HEK293 (cell line): ENCODE measurements at regions not wholly inside any gene's neighbourhood (a gene's known extent, or its start where the extent isn't known, plus 50 kb on each side); places are given as distances from the start of the nearest gene placed in this dataset.

Source experiments
- CTCF ChIA-PET: fragments of 350-600 bp; formaldehyde crosslinking; extraction: SDS; loops from one replicate; lab custom pipeline; 2021; ENCODE audit warnings: antibody characterized with exemption; lab: Yijun Ruan, JAX
- POLR2A ChIA-PET: fragments of 300-600 bp; formaldehyde crosslinking; extraction: SDS; loops from one replicate; lab custom pipeline; 2020; ENCODE audit warnings: antibody characterized with exemption, inconsistent platforms; lab: Yijun Ruan, JAX
- H3K27ac ChIP-seq: fragments of 200-500 bp; sonication (Bioruptor generic); 2 replicates; pipeline ENCODE4 v1.5.1; 2014; ENCODE audit warnings: low read depth, low read length, control low read depth, inconsistent platforms; ENCODE audit errors: extremely low read depth
- H3K36me3 ChIP-seq, 2 experiments: fragments of 200-500 bp in 1 of 2; sonication (Bioruptor generic) in 1 of 2; 1 replicate in 1 of 2; 2 replicates in 1 of 2; pipeline ENCODE4 v1.5.1; 2014 to 2017; ENCODE audit warnings: inconsistent platforms in 2 of 2, low read length in 2 of 2; ENCODE audit not compliant: control insufficient read depth in 2 of 2, insufficient read depth in 1 of 2
- H3K4me1 ChIP-seq: fragments of 200-500 bp; sonication (Bioruptor generic); 2 replicates; pipeline ENCODE4 v1.5.1; 2014; ENCODE audit warnings: mild to moderate bottlenecking, low read length, inconsistent platforms; ENCODE audit not compliant: control insufficient read depth, insufficient read depth
- H3K4me3 ChIP-seq: 2 replicates; pipeline ENCODE4 v1.5.1; 2011; ENCODE audit warnings: low read depth, mild to moderate bottlenecking, control low read depth, low read length, moderate library complexity
- H3K9me3 ChIP-seq: fragments of 200-500 bp; sonication (Bioruptor generic); 2 replicates; pipeline ENCODE4 v1.5.1; 2014; ENCODE audit warnings: low read depth, low read length, inconsistent platforms; ENCODE audit not compliant: control insufficient read depth, insufficient read depth
- GLIS2 ChIP-seq: fragments of 450-650 bp; formaldehyde crosslinking; IDR thresholded peaks from 2 replicates; pipeline ENCODE4 v1.5.1; 2016; ENCODE audit warnings: missing biosample characterization, missing genetic modification characterization
- HOXC10 ChIP-seq: sonication (generic); formaldehyde crosslinking; IDR thresholded peaks from 2 replicates; pipeline ENCODE4 v1.8.1; 2023; ENCODE audit warnings: mild to moderate bottlenecking, missing genetic modification reagents
- SETDB1 ChIP-seq: IDR thresholded peaks from one replicate; pipeline ENCODE4 v1.6.1; 2017; ENCODE audit warnings: mild to moderate bottlenecking, low read length, moderate library complexity, mixed read lengths; ENCODE audit not compliant: insufficient read length
- ZNF214 ChIP-seq: fragments of 450-650 bp; formaldehyde crosslinking; IDR thresholded peaks from 2 replicates; pipeline ENCODE4 v1.5.1; 2017; ENCODE audit warnings: missing biosample characterization, mild to moderate bottlenecking, missing genetic modification characterization, borderline replicate concordance
- ZNF266 ChIP-seq: fragments of 450-650 bp; formaldehyde crosslinking; IDR thresholded peaks from 2 replicates; pipeline ENCODE4 v1.5.1; 2016; ENCODE audit warnings: missing biosample characterization, missing genetic modification characterization, low read depth
- ZNF274 ChIP-seq, 2 experiments: fragments of 200-500 bp in 1 of 2; fragments of 450-650 bp in 1 of 2; sonication (Bioruptor generic) in 1 of 2; formaldehyde crosslinking in 1 of 2; IDR thresholded peaks; 2 replicates each; pipeline versions ENCODE4 v1.5.1 to v1.6.1; 2014 to 2016; ENCODE audit warnings: borderline replicate concordance in 1 of 2, inconsistent platforms in 1 of 2, low read length in 1 of 2, missing biosample characterization in 1 of 2, missing genetic modification characterization in 1 of 2
- ZNF302 ChIP-seq: fragments of 450-650 bp; formaldehyde crosslinking; IDR thresholded peaks from 2 replicates; pipeline ENCODE4 v1.5.1; 2016; ENCODE audit warnings: missing biosample characterization, missing genetic modification characterization, low read depth
- ZNF366 ChIP-seq: fragments of 450-650 bp; formaldehyde crosslinking; conservative IDR thresholded peaks from 2 replicates; pipeline ENCODE4 v1.5.1; 2016; ENCODE audit warnings: missing biosample characterization, missing genetic modification characterization
- ZNF664 ChIP-seq: fragments of 450-650 bp; formaldehyde crosslinking; IDR thresholded peaks from 2 replicates; pipeline ENCODE4 v1.5.1; 2016; ENCODE audit warnings: missing biosample characterization, missing genetic modification characterization
- ZNF670 ChIP-seq: fragments of 450-650 bp; formaldehyde crosslinking; IDR thresholded peaks from 2 replicates; pipeline ENCODE4 v1.5.1; 2016; ENCODE audit warnings: missing biosample characterization, missing genetic modification characterization, low read depth
- ZNF76 ChIP-seq: fragments of 450-650 bp; formaldehyde crosslinking; IDR thresholded peaks from 2 replicates; pipeline ENCODE4; 2016; ENCODE audit warnings: low read depth, missing biosample characterization, missing genetic modification characterization, borderline replicate concordance
- ZNF791 ChIP-seq: fragments of 450-650 bp; formaldehyde crosslinking; IDR thresholded peaks from 2 replicates; pipeline ENCODE4 v1.5.1; 2016; ENCODE audit warnings: missing biosample characterization, missing genetic modification characterization
- TF ChIP-seq, protein P1 (sequence below): fragments of 450-650 bp; formaldehyde crosslinking; IDR thresholded peaks from 2 replicates; pipeline ENCODE4 v1.5.1; 2017; ENCODE audit warnings: missing biosample characterization, missing genetic modification characterization
- TF ChIP-seq, protein P2 (sequence below): fragments of 450-650 bp; formaldehyde crosslinking; IDR thresholded peaks from 2 replicates; pipeline ENCODE4 v1.5.1; 2016; ENCODE audit warnings: missing biosample characterization, missing genetic modification characterization, borderline replicate concordance
- TF ChIP-seq, protein P3 (sequence below): fragments of 450-650 bp; formaldehyde crosslinking; IDR thresholded peaks from 2 replicates; pipeline ENCODE4 v1.5.1; 2017; ENCODE audit warnings: missing biosample characterization, missing genetic modification characterization

DNA sequence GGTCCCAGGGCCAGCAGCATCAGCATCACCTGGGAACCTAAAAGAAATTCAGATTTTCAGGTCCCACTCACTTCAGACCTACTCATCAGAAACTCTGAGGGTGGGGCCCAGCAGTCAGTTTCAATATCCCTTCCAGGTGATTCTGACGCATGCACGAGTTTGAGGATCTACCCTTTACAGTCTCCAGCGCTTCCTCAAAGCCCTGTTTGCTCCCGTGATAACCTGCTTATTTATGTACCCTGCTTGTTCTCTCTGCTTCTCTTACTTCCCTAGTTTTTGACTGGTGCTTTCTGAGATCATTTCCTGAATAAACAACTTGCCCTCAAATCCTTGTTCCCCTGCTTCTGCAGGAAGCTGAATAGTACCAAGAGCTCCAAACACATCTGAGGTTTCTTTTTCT is 245.3 kb downstream of the ZNF621 start:
- TF ChIP-seq HOXC10 (CRISPR knock-in tag) = no peak
- TF ChIP-seq, protein P1, sequence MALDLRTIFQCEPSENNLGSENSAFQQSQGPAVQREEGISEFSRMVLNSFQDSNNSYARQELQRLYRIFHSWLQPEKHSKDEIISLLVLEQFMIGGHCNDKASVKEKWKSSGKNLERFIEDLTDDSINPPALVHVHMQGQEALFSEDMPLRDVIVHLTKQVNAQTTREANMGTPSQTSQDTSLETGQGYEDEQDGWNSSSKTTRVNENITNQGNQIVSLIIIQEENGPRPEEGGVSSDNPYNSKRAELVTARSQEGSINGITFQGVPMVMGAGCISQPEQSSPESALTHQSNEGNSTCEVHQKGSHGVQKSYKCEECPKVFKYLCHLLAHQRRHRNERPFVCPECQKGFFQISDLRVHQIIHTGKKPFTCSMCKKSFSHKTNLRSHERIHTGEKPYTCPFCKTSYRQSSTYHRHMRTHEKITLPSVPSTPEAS (tag by site-specific recombination) = no peak
- no peak for TF ChIP-seq ZNF366
- H3K9me3 ChIP-seq = no peaks in the 10 kb centered on the region
- no peaks in the 10 kb centered on the region for H3K36me3 ChIP-seq
- POLR2A ChIA-PET = no interaction called here
- no peak overlapping the region for H3K4me3 ChIP-seq
- CTCF ChIA-PET = no interaction called here
- H3K27ac ChIP-seq = no peak overlapping the region
- H3K4me1 ChIP-seq = no peaks in the 10 kb centered on the region

GRCh38 chr3:40771112-40771511 is 246.4 kb downstream of the ZNF621 start:
- no peak overlapping the region for H3K27ac ChIP-seq
- H3K4me3 ChIP-seq = no peak overlapping the region
- no peaks in the 10 kb centered on the region for H3K36me3 ChIP-seq
- no peaks in the 10 kb centered on the region for H3K4me1 ChIP-seq
- TF ChIP-seq, protein P2, sequence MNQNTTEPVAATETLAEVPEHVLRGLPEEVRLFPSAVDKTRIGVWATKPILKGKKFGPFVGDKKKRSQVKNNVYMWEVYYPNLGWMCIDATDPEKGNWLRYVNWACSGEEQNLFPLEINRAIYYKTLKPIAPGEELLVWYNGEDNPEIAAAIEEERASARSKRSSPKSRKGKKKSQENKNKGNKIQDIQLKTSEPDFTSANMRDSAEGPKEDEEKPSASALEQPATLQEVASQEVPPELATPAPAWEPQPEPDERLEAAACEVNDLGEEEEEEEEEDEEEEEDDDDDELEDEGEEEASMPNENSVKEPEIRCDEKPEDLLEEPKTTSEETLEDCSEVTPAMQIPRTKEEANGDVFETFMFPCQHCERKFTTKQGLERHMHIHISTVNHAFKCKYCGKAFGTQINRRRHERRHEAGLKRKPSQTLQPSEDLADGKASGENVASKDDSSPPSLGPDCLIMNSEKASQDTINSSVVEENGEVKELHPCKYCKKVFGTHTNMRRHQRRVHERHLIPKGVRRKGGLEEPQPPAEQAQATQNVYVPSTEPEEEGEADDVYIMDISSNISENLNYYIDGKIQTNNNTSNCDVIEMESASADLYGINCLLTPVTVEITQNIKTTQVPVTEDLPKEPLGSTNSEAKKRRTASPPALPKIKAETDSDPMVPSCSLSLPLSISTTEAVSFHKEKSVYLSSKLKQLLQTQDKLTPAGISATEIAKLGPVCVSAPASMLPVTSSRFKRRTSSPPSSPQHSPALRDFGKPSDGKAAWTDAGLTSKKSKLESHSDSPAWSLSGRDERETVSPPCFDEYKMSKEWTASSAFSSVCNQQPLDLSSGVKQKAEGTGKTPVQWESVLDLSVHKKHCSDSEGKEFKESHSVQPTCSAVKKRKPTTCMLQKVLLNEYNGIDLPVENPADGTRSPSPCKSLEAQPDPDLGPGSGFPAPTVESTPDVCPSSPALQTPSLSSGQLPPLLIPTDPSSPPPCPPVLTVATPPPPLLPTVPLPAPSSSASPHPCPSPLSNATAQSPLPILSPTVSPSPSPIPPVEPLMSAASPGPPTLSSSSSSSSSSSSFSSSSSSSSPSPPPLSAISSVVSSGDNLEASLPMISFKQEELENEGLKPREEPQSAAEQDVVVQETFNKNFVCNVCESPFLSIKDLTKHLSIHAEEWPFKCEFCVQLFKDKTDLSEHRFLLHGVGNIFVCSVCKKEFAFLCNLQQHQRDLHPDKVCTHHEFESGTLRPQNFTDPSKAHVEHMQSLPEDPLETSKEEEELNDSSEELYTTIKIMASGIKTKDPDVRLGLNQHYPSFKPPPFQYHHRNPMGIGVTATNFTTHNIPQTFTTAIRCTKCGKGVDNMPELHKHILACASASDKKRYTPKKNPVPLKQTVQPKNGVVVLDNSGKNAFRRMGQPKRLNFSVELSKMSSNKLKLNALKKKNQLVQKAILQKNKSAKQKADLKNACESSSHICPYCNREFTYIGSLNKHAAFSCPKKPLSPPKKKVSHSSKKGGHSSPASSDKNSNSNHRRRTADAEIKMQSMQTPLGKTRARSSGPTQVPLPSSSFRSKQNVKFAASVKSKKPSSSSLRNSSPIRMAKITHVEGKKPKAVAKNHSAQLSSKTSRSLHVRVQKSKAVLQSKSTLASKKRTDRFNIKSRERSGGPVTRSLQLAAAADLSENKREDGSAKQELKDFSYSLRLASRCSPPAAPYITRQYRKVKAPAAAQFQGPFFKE (tag by site-specific recombination) = no peak
- TF ChIP-seq, all 188 proteins: peak for 0
- H3K9me3 ChIP-seq = no peaks in the 10 kb centered on the region
- ChIA-PET CTCF (no interaction called here), POLR2A (no interaction called here)

GRCh38 chr3:40779039-40779438 is 254.3 kb downstream of the ZNF621 start:
- no peaks in the 10 kb centered on the region for H3K4me1 ChIP-seq
- ChIA-PET CTCF (no interaction called here), POLR2A (no interaction called here)
- no peak for TF ChIP-seq ZNF664
- TF ChIP-seq ZNF791 (tag by site-specific recombination) = no peak
- TF ChIP-seq ZNF274 (IDR thresholded peaks at IDR 0.05; ENCODE audit: low read length) = no peak
- no peak for TF ChIP-seq ZNF274 (tag by site-specific recombination; IDR thresholded peaks at IDR 0.05; ENCODE audit: borderline replicate concordance)
- no peak for TF ChIP-seq ZNF670 (tag by site-specific recombination)
- TF ChIP-seq ZNF302 (tag by site-specific recombination) = no peak
- TF ChIP-seq ZNF76 (tag by site-specific recombination) = no peak
- TF ChIP-seq, protein P3, sequence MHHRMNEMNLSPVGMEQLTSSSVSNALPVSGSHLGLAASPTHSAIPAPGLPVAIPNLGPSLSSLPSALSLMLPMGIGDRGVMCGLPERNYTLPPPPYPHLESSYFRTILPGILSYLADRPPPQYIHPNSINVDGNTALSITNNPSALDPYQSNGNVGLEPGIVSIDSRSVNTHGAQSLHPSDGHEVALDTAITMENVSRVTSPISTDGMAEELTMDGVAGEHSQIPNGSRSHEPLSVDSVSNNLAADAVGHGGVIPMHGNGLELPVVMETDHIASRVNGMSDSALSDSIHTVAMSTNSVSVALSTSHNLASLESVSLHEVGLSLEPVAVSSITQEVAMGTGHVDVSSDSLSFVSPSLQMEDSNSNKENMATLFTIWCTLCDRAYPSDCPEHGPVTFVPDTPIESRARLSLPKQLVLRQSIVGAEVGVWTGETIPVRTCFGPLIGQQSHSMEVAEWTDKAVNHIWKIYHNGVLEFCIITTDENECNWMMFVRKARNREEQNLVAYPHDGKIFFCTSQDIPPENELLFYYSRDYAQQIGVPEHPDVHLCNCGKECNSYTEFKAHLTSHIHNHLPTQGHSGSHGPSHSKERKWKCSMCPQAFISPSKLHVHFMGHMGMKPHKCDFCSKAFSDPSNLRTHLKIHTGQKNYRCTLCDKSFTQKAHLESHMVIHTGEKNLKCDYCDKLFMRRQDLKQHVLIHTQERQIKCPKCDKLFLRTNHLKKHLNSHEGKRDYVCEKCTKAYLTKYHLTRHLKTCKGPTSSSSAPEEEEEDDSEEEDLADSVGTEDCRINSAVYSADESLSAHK (tag by site-specific recombination) = no peak
- no peak for TF ChIP-seq SETDB1
- TF ChIP-seq ZNF266 (tag by site-specific recombination) = no peak
- TF ChIP-seq GLIS2 (tag by site-specific recombination) = no peak
- TF ChIP-seq ZNF214 (tag by site-specific recombination) = no peak
- no peaks in the 10 kb centered on the region for H3K9me3 ChIP-seq
- H3K27ac ChIP-seq = no peak overlapping the region
- no peak overlapping the region for H3K4me3 ChIP-seq
- no peaks in the 10 kb centered on the region for H3K36me3 ChIP-seq
